ENCODE measurements at regions not wholly inside any gene's neighbourhood (a gene's known extent, or its start where the extent isn't known, plus 50 kb on each side); places are given as distances from the start of the nearest gene placed in this dataset.

- Histone ChIP-seq H3K4me1 (no peaks in the 10 kb centered on the region), H3K36me3 (no peaks in the 10 kb centered on the region), H3K27ac (no peak overlapping the region), H3K27me3 (no peaks in the 10 kb centered on the region), H3K9me3 (no peaks in the 10 kb centered on the region), H3K4me3 (no peak overlapping the region)
- 84 to 85% methylated on average over 8 of the region's 8 CpGs for WGBS, 2 donors
- TF ChIP-seq CTCF (IDR thresholded peaks at IDR 0.05) (no peak), EP300 (IDR thresholded peaks at IDR 0.05) (no peak), POLR2A (IDR thresholded peaks at IDR 0.05) (no peak)
- no peak for DNase-seq (ENCODE audit: low spot score in 2 of 2)
These were observed 183.1 kb upstream of the PSMD7 start for GRCh38 chr16:74113545-74113944.

GRCh38 chr16:74111456-74111982 lies 185.1 kb upstream of the PSMD7 start:
- Histone ChIP-seq H3K4me3 (no peak overlapping the region), H3K9me3 (no peaks in the 10 kb centered on the region), H3K36me3 (no peaks in the 10 kb centered on the region), H3K27me3 (no peaks in the 10 kb centered on the region), H3K27ac (no peak overlapping the region), H3K4me1 (peaks cover 0 to 5% (median 0%) of the 10 kb centered on the region in 4 donors)
- WGBS, 2 donors, result 83 to 93% methylated on average over 2 of the region's 2 CpGs
- TF ChIP-seq POLR2A (IDR thresholded peaks at IDR 0.05) (no peak), EP300 (IDR thresholded peaks at IDR 0.05) (no peak), CTCF (IDR thresholded peaks at IDR 0.05) (no peak)
- no peak for DNase-seq (ENCODE audit: low spot score in 2 of 2)

- no peak overlapping the region for H3K4me3 ChIP-seq
- H3K27ac ChIP-seq, result no peak overlapping the region
- H3K36me3 ChIP-seq, result no peaks in the 10 kb centered on the region
- H3K4me1 ChIP-seq, result peaks cover 0 to 5% (median 0%) of the 10 kb centered on the region in 4 donors
- no peaks in the 10 kb centered on the region for H3K9me3 ChIP-seq
- TF ChIP-seq EP300 (IDR thresholded peaks at IDR 0.05) (no peak), POLR2A (IDR thresholded peaks at IDR 0.05) (no peak), CTCF (IDR thresholded peaks at IDR 0.05) (peak in 3 of 5 experiments; percentile 12 to 33 (median 20))
- 51 to 54% methylated on average over 18 of the region's 18 CpGs for WGBS, 2 donors
- no peaks in the 10 kb centered on the region for H3K27me3 ChIP-seq
- DNase-seq (ENCODE audit: low spot score in 2 of 2), result peak in 1 of 2 donors; percentile 9
These were observed 188.6 kb upstream of the PSMD7 start for GRCh38 chr16:74107795-74108610.

GRCh38 chr16:74104022-74104421 lies 192.6 kb upstream of the PSMD7 start:
- no peaks in the 10 kb centered on the region for H3K36me3 ChIP-seq
- no peak overlapping the region for H3K4me3 ChIP-seq
- H3K9me3 ChIP-seq, result no peaks in the 10 kb centered on the region
- TF ChIP-seq POLR2A (IDR thresholded peaks at IDR 0.05) (no peak), EP300 (IDR thresholded peaks at IDR 0.05) (no peak), CTCF (IDR thresholded peaks at IDR 0.05) (no peak)
- no peaks in the 10 kb centered on the region for H3K27me3 ChIP-seq
- no peak overlapping the region for H3K27ac ChIP-seq
- 25 to 27% methylated on average over 2 of the region's 2 CpGs for WGBS, 2 donors
- peaks cover 0 to 5% (median 0%) of the 10 kb centered on the region in 4 donors for H3K4me1 ChIP-seq
- DNase-seq (ENCODE audit: low spot score in 2 of 2), result no peak

- Histone ChIP-seq H3K9me3 (no peaks in the 10 kb centered on the region), H3K4me1 (no peaks in the 10 kb centered on the region), H3K4me3 (no peak overlapping the region), H3K27ac (no peak overlapping the region), H3K36me3 (no peaks in the 10 kb centered on the region), H3K27me3 (no peaks in the 10 kb centered on the region)
- no peak for DNase-seq (ENCODE audit: low spot score in 2 of 2)
- TF ChIP-seq EP300 (IDR thresholded peaks at IDR 0.05), result no peak
- TF ChIP-seq CTCF (IDR thresholded peaks at IDR 0.05), result no peak
- TF ChIP-seq POLR2A (IDR thresholded peaks at IDR 0.05), result no peak
- WGBS, 2 donors, result 43 to 67% methylated on average over 1 of the region's 1 CpG
These were observed 195.1 kb upstream of the PSMD7 start for GRCh38 chr16:74101379-74102137.

Measured in tibial nerve (tissue), 4 donors.